ENCODE measurements at regions not wholly inside any gene's neighbourhood (a gene's known extent, or its start where the extent isn't known, plus 50 kb on each side); places are given as distances from the start of the nearest gene placed in this dataset.

DNA sequence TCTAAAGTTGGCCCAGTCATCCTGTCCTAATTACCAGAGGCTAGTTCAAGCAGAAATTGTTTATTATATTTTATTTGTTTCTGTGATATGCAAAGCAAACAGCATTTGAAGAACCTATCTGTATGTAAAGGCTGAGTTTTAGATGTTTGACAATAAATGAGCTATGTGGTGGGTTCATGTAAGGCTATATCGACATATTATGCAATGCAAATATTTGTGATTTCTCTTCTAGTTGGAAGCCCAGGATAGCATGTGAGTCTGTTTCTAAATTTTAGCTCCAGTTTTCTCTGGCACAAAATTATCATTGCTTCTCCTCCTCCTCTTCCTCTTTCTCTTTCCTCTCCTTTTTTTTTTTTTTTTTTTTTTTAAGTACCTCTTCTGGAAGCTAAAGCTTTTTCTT, 263.2 kb upstream of the LMCD1 start:
- Histone ChIP-seq H3K4me3 (ENCODE audit: low read length) (no peak overlapping the region), H2AFZ (ENCODE audit: low read depth, low read length) (no peak overlapping the region), H3K9ac (ENCODE audit: low read length) (no peak overlapping the region), H3K9me2 (ENCODE audit: insufficient read depth, low read length) (no peaks in the 10 kb centered on the region), H3K36me3 (ENCODE audit: insufficient read depth, low read length) (no peaks in the 10 kb centered on the region), H3K27me3 (ENCODE audit: insufficient read depth, low read depth, low read length) (no peaks in the 10 kb centered on the region), H3F3A (ENCODE audit: insufficient read depth, low read length, poor library complexity, severe bottlenecking) (no peaks in the 10 kb centered on the region), H3K79me2 (replicated peaks; ENCODE audit: insufficient read depth, low read length) (no peaks in the 10 kb centered on the region), H3K27ac (ENCODE audit: low read length) (no peak overlapping the region), H3K4me2 (ENCODE audit: low read length) (no peak overlapping the region), H3K9me3 (ENCODE audit: low read length) (no peaks in the 10 kb centered on the region), H4K20me1 (ENCODE audit: insufficient read depth) (no peaks in the 10 kb centered on the region)
- TF ChIP-seq SMC3 (conservative IDR thresholded peaks at IDR 0.05; ENCODE audit: poor library complexity) (no peak), POLR2AphosphoS5 (IDR thresholded peaks at IDR 0.05) (no peak), EP300 (conservative IDR thresholded peaks at IDR 0.05; ENCODE audit: poor library complexity, severe bottlenecking) (no peak), MXI1 (conservative IDR thresholded peaks at IDR 0.05; ENCODE audit: poor library complexity, severe bottlenecking) (no peak), RAD21 (conservative IDR thresholded peaks at IDR 0.05) (no peak), EZH2 (IDR thresholded peaks at IDR 0.05; ENCODE audit: borderline replicate concordance, insufficient read depth, low read length, poor library complexity, severe bottlenecking) (no peak), REST (IDR thresholded peaks at IDR 0.05; ENCODE audit: borderline replicate concordance) (no peak), TAF1 (IDR thresholded peaks at IDR 0.05; ENCODE audit: low read depth) (no peak)
- TF ChIP-seq, protein P1, sequence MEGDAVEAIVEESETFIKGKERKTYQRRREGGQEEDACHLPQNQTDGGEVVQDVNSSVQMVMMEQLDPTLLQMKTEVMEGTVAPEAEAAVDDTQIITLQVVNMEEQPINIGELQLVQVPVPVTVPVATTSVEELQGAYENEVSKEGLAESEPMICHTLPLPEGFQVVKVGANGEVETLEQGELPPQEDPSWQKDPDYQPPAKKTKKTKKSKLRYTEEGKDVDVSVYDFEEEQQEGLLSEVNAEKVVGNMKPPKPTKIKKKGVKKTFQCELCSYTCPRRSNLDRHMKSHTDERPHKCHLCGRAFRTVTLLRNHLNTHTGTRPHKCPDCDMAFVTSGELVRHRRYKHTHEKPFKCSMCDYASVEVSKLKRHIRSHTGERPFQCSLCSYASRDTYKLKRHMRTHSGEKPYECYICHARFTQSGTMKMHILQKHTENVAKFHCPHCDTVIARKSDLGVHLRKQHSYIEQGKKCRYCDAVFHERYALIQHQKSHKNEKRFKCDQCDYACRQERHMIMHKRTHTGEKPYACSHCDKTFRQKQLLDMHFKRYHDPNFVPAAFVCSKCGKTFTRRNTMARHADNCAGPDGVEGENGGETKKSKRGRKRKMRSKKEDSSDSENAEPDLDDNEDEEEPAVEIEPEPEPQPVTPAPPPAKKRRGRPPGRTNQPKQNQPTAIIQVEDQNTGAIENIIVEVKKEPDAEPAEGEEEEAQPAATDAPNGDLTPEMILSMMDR (IDR thresholded peaks at IDR 0.05; ENCODE audit: poor library complexity, severe bottlenecking): no peak

GRCh38 chr3:8239095-8239494, 262.5 kb upstream of the LMCD1 start:
- H4K20me1 ChIP-seq (ENCODE audit: insufficient read depth): no peaks in the 10 kb centered on the region
- TF ChIP-seq POLR2AphosphoS5 (IDR thresholded peaks at IDR 0.05): no peak
- no peak for TF ChIP-seq RAD21 (conservative IDR thresholded peaks at IDR 0.05)
- no peak for TF ChIP-seq EP300 (conservative IDR thresholded peaks at IDR 0.05; ENCODE audit: poor library complexity, severe bottlenecking)
- no peak for TF ChIP-seq EZH2 (IDR thresholded peaks at IDR 0.05; ENCODE audit: borderline replicate concordance, insufficient read depth, low read length, poor library complexity, severe bottlenecking)
- H3K9ac ChIP-seq (ENCODE audit: low read length): no peak overlapping the region
- no peak overlapping the region for H2AFZ ChIP-seq (ENCODE audit: low read depth, low read length)
- H3F3A ChIP-seq (ENCODE audit: insufficient read depth, low read length, poor library complexity, severe bottlenecking): no peaks in the 10 kb centered on the region
- H3K27me3 ChIP-seq (ENCODE audit: insufficient read depth, low read depth, low read length): no peaks in the 10 kb centered on the region
- no peak overlapping the region for H3K4me3 ChIP-seq (ENCODE audit: low read length)
- H3K9me3 ChIP-seq (ENCODE audit: low read length): no peaks in the 10 kb centered on the region
- no peaks in the 10 kb centered on the region for H3K79me2 ChIP-seq (replicated peaks; ENCODE audit: insufficient read depth, low read length)
- no peak overlapping the region for H3K4me2 ChIP-seq (ENCODE audit: low read length)
- H3K36me3 ChIP-seq (ENCODE audit: insufficient read depth, low read length): no peaks in the 10 kb centered on the region
- no peak overlapping the region for H3K27ac ChIP-seq (ENCODE audit: low read length)
- no peaks in the 10 kb centered on the region for H3K9me2 ChIP-seq (ENCODE audit: insufficient read depth, low read length)
